CD4-positive, alpha-beta memory T cell (primary cell): ENCODE measurements at regions not wholly inside any gene's neighbourhood (a gene's known extent, or its start where the extent isn't known, plus 50 kb on each side); places are given as distances from the start of the nearest gene placed in this dataset.

Experiments
- CTCF ChIA-PET: fragments of 350-600 bp; sonication (Branson Sonifier 250); formaldehyde crosslinking; loops from one replicate; lab custom pipeline; 2021; ENCODE audit warnings: inconsistent platforms; ENCODE audit not compliant: partially characterized antibody; lab: Charles Lee
- POLR2A ChIA-PET: fragments of 350-600 bp; sonication (Branson Sonifier 250); formaldehyde crosslinking; loops from one replicate; lab custom pipeline; 2021; ENCODE audit not compliant: partially characterized antibody; lab: Charles Lee
- DNase-seq, 5 donors: peaks; one replicate each; pipeline versions ENCODE4 v3.0.0 to v3.0.0-alpha.2; 2020 to 2022; ENCODE audit warnings: mixed read lengths in 1 of 5
- H3K27ac ChIP-seq: one replicate; pipeline ENCODE4 v1.7.0; 2013; ENCODE audit warnings: low read depth, low read length
- H3K27me3 ChIP-seq: 2 replicates; pipeline ENCODE4 v1.7.0; 2013; ENCODE audit warnings: mild to moderate bottlenecking, low read length, moderate library complexity; ENCODE audit not compliant: insufficient read depth
- H3K36me3 ChIP-seq: 2 replicates; pipeline ENCODE4 v1.7.0; 2013; ENCODE audit warnings: mild to moderate bottlenecking, low read length, moderate library complexity; ENCODE audit not compliant: insufficient read depth
- H3K4me1 ChIP-seq: 2 replicates; pipeline ENCODE4 v1.7.0; 2013; ENCODE audit warnings: mild to moderate bottlenecking, low read length, moderate library complexity; ENCODE audit not compliant: insufficient read depth
- H3K4me3 ChIP-seq, 2 donors: one replicate each; pipeline ENCODE4 v1.7.0; 2013; ENCODE audit warnings: low read length in 2 of 2, mild to moderate bottlenecking in 1 of 2
- H3K9me3 ChIP-seq, 2 donors: one replicate each; pipeline ENCODE4 v1.7.0; 2013; ENCODE audit warnings: low read length in 2 of 2, control low read depth in 1 of 2; ENCODE audit not compliant: control insufficient read depth in 1 of 2
- H3K27ac Mint-ChIP-seq, 7 donors: one replicate each; pipeline ENCODE4 v1.8.0; 2020 to 2021; ENCODE audit warnings: mixed read lengths in 7 of 7, mild to moderate bottlenecking in 6 of 7, inconsistent platforms in 3 of 7, moderate library complexity in 3 of 7
- H3K27me3 Mint-ChIP-seq, 2 donors: one replicate each; pipeline ENCODE4 v1.8.0; 2020 to 2021; ENCODE audit warnings: mixed read lengths in 2 of 2
- H3K36me3 Mint-ChIP-seq, 2 donors: one replicate each; pipeline ENCODE4 v1.8.0; 2020 to 2021; ENCODE audit warnings: mixed read lengths in 2 of 2, inconsistent platforms in 1 of 2, mild to moderate bottlenecking in 1 of 2
- H3K4me1 Mint-ChIP-seq, 4 donors: one replicate each; pipeline ENCODE4 v1.8.0; 2020 to 2021; ENCODE audit warnings: mixed read lengths in 4 of 4, mild to moderate bottlenecking in 1 of 4
- H3K4me3 Mint-ChIP-seq, 8 donors: one replicate each; pipeline ENCODE4 v1.8.0; 2020 to 2021; ENCODE audit warnings: mixed read lengths in 8 of 8, mild to moderate bottlenecking in 7 of 8, moderate library complexity in 6 of 8, inconsistent platforms in 3 of 8
- H3K9me3 Mint-ChIP-seq, 8 donors: one replicate each; pipeline ENCODE4 v1.8.0; 2020 to 2021; ENCODE audit warnings: mixed read lengths in 8 of 8, mild to moderate bottlenecking in 5 of 8, inconsistent platforms in 3 of 8, moderate library complexity in 1 of 8
- intact Hi-C: fragments of 100-400 bp; cut with micrococcal nuclease; formaldehyde crosslinking; loops from one replicate; pipeline ENCODE4 v1.15.1; 2023

DNA sequence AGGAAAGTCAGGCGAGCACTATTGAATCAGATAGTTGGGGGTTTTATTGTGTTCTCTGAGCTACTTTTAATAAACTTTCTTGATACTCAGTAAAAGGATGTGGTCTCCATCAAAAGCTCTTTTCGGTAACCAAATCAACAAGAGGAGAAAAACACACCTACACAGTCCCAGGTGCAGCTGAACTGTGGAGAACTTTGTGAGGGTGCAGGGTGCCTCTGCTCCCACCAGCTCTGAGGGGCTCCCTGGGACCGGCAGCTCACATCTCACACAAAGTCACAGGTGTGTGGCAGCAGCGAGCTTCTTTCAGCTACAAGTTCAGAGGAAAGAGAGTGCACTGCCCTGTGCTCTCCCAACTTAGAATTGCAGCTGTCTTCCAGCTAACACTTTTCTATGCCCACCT, 650.4 kb downstream of the RNF144A start:
- peaks cover 27 to 57% (median 46%) of the 10 kb centered on the region in 4 donors for H3K4me1 Mint-ChIP-seq
- CTCF ChIA-PET = interaction anchor here (0.6 to 2.5 kb wide), 13 partner anchors 10 to 1117 kb away, joined by 3 to 28 read pairs (median 3); no protein-coding TSS in a partner anchor

GRCh38 chr2:7570247-7570646, 653.0 kb downstream of the RNF144A start:
- Mint-ChIP-seq H3K27me3 (no peaks in the 10 kb centered on the region), H3K36me3 (no peaks in the 10 kb centered on the region), H3K4me1 (peaks cover 29 to 59% (median 48%) of the 10 kb centered on the region in 4 donors), H3K4me3 (no peak overlapping the region), H3K27ac (peak overlapping the region in 5 of 7 donors; percentile 44 to 77 (median 57)), H3K9me3 (no peaks in the 10 kb centered on the region)
- no peaks in the 10 kb centered on the region for H3K9me3 ChIP-seq
- no peaks in the 10 kb centered on the region for H3K36me3 ChIP-seq
- ChIA-PET CTCF (interaction anchor here (0.9 kb wide), 1 partner anchor 10 kb away, joined by 4 read pairs; no protein-coding TSS in a partner anchor), POLR2A (no interaction called here)
- intact Hi-C loops = no loop called here
- H3K27me3 ChIP-seq = no peaks in the 10 kb centered on the region
- no peak for DNase-seq
- H3K4me1 ChIP-seq = peaks cover 44% of the 10 kb centered on the region
- no peak overlapping the region for H3K4me3 ChIP-seq
- H3K27ac ChIP-seq = no peak overlapping the region

More for the DNA sequence above, 650.4 kb downstream of the RNF144A start:
- Histone ChIP-seq H3K36me3 (no peaks in the 10 kb centered on the region), H3K4me3 (no peak overlapping the region), H3K27ac (peak overlapping the region; percentile 16), H3K27me3 (no peaks in the 10 kb centered on the region), H3K4me1 (peaks cover 40% of the 10 kb centered on the region), H3K9me3 (no peaks in the 10 kb centered on the region)
- H3K27me3 Mint-ChIP-seq = no peaks in the 10 kb centered on the region
- no peaks in the 10 kb centered on the region for H3K36me3 Mint-ChIP-seq
- H3K4me3 Mint-ChIP-seq = peak overlapping the region; percentile 3 to 78 (median 56)
- H3K27ac Mint-ChIP-seq = peak overlapping the region; percentile 48 to 93 (median 89)
- DNase-seq = peak in 4 of 5 donors; percentile 59 to 64 (median 60)
- intact Hi-C loops = loop anchor here (1.0 to 5.0 kb wide), 4 partner anchors 50 to 1117 kb away; no protein-coding TSS in a partner anchor
- POLR2A ChIA-PET = interaction anchor here (0.7 to 2.1 kb wide), 14 partner anchors 28 to 1117 kb away, joined by 3 to 21 read pairs (median 6); partner anchors contain the start of gene ID2
- H3K9me3 Mint-ChIP-seq = no peaks in the 10 kb centered on the region

- H3K27ac Mint-ChIP-seq = peak overlapping the region in 1 of 7 donors; percentile 45
- no peaks in the 10 kb centered on the region for H3K36me3 Mint-ChIP-seq
- intact Hi-C loops = no loop called here
- POLR2A ChIA-PET = no interaction called here
- Histone ChIP-seq H3K4me1 (peaks cover 39% of the 10 kb centered on the region), H3K9me3 (no peaks in the 10 kb centered on the region), H3K27ac (no peak overlapping the region), H3K36me3 (no peaks in the 10 kb centered on the region), H3K27me3 (no peaks in the 10 kb centered on the region), H3K4me3 (no peak overlapping the region)
- DNase-seq = no peak
- CTCF ChIA-PET = no interaction called here
- peaks cover 0 to 2% (median under 1%) of the 10 kb centered on the region in 8 donors for H3K9me3 Mint-ChIP-seq
- H3K4me1 Mint-ChIP-seq = peaks cover 24 to 48% (median 39%) of the 10 kb centered on the region in 4 donors
- no peaks in the 10 kb centered on the region for H3K27me3 Mint-ChIP-seq
- no peak overlapping the region for H3K4me3 Mint-ChIP-seq
These were observed 654.5 kb downstream of the RNF144A start for GRCh38 chr2:7571701-7572100.

GRCh38 chr2:7572450-7572849, 655.2 kb downstream of the RNF144A start:
- peak in 3 of 5 donors; percentile 10 to 15 (median 11) for DNase-seq
- peaks cover under 1 to 1% of the 10 kb centered on the region in 2 donors for H3K36me3 Mint-ChIP-seq
- no peaks in the 10 kb centered on the region for H3K36me3 ChIP-seq
- peaks cover 0 to 8% (median 5%) of the 10 kb centered on the region in 8 donors for H3K9me3 Mint-ChIP-seq
- intact Hi-C loops = no loop called here
- no peaks in the 10 kb centered on the region for H3K9me3 ChIP-seq
- H3K27ac Mint-ChIP-seq = peak overlapping the region in 6 of 7 donors; percentile 8 to 69 (median 56)
- H3K4me3 Mint-ChIP-seq = peak overlapping the region in 7 of 8 donors; percentile 0 to 47 (median 15)
- no peak overlapping the region for H3K4me3 ChIP-seq
- peaks cover 34% of the 10 kb centered on the region for H3K4me1 ChIP-seq
- H3K4me1 Mint-ChIP-seq = peaks cover 19 to 41% (median 32%) of the 10 kb centered on the region in 4 donors
- H3K27ac ChIP-seq = no peak overlapping the region
- ChIA-PET POLR2A (interaction anchor here (1.4 kb wide), 1 partner anchor 1110 kb away, joined by 5 read pairs; the partner anchor contains the start of gene ID2), CTCF (no interaction called here)
- no peaks in the 10 kb centered on the region for H3K27me3 Mint-ChIP-seq
- H3K27me3 ChIP-seq = no peaks in the 10 kb centered on the region

GRCh38 chr2:7573166-7573825, 656.1 kb downstream of the RNF144A start:
- Histone ChIP-seq H3K9me3 (no peaks in the 10 kb centered on the region), H3K36me3 (no peaks in the 10 kb centered on the region), H3K27ac (no peak overlapping the region), H3K27me3 (no peaks in the 10 kb centered on the region), H3K4me3 (no peak overlapping the region), H3K4me1 (peaks cover 25% of the 10 kb centered on the region)
- Mint-ChIP-seq H3K4me1 (peaks cover 12 to 32% (median 24%) of the 10 kb centered on the region in 4 donors), H3K27ac (peak overlapping the region in 2 of 7 donors; percentile 26 to 50), H3K36me3 (peaks cover 5 to 9% of the 10 kb centered on the region in 2 donors), H3K9me3 (peaks cover 0 to 17% (median 14%) of the 10 kb centered on the region in 8 donors), H3K27me3 (no peaks in the 10 kb centered on the region), H3K4me3 (no peak overlapping the region)
- no peak for DNase-seq
- ChIA-PET CTCF (interaction anchor here (0.8 kb wide), 1 partner anchor 99 kb away, joined by 3 read pairs; no protein-coding TSS in a partner anchor), POLR2A (interaction anchor here (1.4 kb wide), 1 partner anchor 1109 kb away, joined by 5 read pairs; the partner anchor contains the start of gene ID2)
- intact Hi-C loops = no loop called here

- no peak for DNase-seq
- POLR2A ChIA-PET = no interaction called here
- peaks cover 18% of the 10 kb centered on the region for H3K4me1 ChIP-seq
- H3K27ac ChIP-seq = no peak overlapping the region
- Mint-ChIP-seq H3K4me3 (no peak overlapping the region), H3K27ac (no peak overlapping the region), H3K9me3 (peaks cover 3 to 27% (median 21%) of the 10 kb centered on the region in 8 donors), H3K36me3 (peaks cover 6 to 16% of the 10 kb centered on the region in 2 donors), H3K4me1 (peaks cover 8 to 25% (median 17%) of the 10 kb centered on the region in 4 donors), H3K27me3 (no peaks in the 10 kb centered on the region)
- H3K36me3 ChIP-seq = no peaks in the 10 kb centered on the region
- CTCF ChIA-PET = no interaction called here
- H3K9me3 ChIP-seq = no peaks in the 10 kb centered on the region
- no peaks in the 10 kb centered on the region for H3K27me3 ChIP-seq
- no peak overlapping the region for H3K4me3 ChIP-seq
- intact Hi-C loops = no loop called here
These were observed 657.2 kb downstream of the RNF144A start for GRCh38 chr2:7574385-7574784.

DNA sequence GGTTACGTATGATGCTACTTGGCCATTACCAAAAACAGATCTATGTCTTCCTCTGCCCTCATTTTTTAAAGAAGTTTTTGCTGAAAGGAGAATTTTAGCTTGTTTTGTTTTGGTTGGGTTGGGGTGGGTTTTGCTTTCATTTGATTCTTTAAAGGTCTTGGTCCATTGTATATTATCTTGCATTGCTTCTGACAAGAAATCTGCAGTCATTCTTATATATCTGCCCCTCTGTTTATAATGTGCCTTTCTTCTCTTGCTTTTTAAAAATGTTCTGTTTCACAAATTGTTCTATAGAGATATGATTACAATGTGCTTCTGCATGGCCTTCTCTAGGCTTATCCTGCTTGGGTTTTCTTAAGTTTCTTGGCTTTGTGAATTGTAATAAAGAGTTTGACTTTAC, 660.6 kb downstream of the RNF144A start:
- H3K27ac ChIP-seq = no peak overlapping the region
- intact Hi-C loops = no loop called here
- POLR2A ChIA-PET = no interaction called here
- H3K9me3 ChIP-seq = no peaks in the 10 kb centered on the region
- no peaks in the 10 kb centered on the region for H3K36me3 ChIP-seq
- CTCF ChIA-PET = interaction anchor here (2.1 kb wide), 1 partner anchor 11 kb away, joined by 5 read pairs; no protein-coding TSS in a partner anchor
- DNase-seq = no peak
- no peaks in the 10 kb centered on the region for H3K27me3 ChIP-seq
- no peak overlapping the region for H3K4me3 ChIP-seq
- no peaks in the 10 kb centered on the region for H3K27me3 Mint-ChIP-seq
- peaks cover 4 to 38% (median 23%) of the 10 kb centered on the region in 8 donors for H3K9me3 Mint-ChIP-seq
- H3K4me3 Mint-ChIP-seq = no peak overlapping the region
- peaks cover 3% of the 10 kb centered on the region for H3K4me1 ChIP-seq
- H3K4me1 Mint-ChIP-seq = peaks cover 0 to 2% (median 2%) of the 10 kb centered on the region in 4 donors
- no peak overlapping the region for H3K27ac Mint-ChIP-seq
- H3K36me3 Mint-ChIP-seq = peaks cover 6 to 18% of the 10 kb centered on the region in 2 donors
